Activated CD8-positive, alpha-beta T cell treated with anti-CD3 and anti-CD28 coated beads for 36 hours (primary cell): ENCODE measurements at regions not wholly inside any gene's neighbourhood (a gene's known extent, or its start where the extent isn't known, plus 50 kb on each side); places are given as distances from the start of the nearest gene placed in this dataset.

Source experiments
- ATAC-seq: fragments of 200-7000 bp; cut with Tn5 transposase; one replicate; pipeline ENCODE4 v1.10.0; 2021; ENCODE audit warnings: mild to moderate bottlenecking, moderate library complexity
- CTCF ChIA-PET: fragments of 350-600 bp; sonication (Branson Sonifier 250); formaldehyde crosslinking; loops from one replicate; lab custom pipeline; 2021; ENCODE audit warnings: antibody characterized with exemption; lab: Charles Lee
- POLR2A ChIA-PET: fragments of 350-600 bp; sonication (Branson Sonifier 250); formaldehyde crosslinking; loops from one replicate; lab custom pipeline; 2021; ENCODE audit warnings: antibody characterized with exemption; lab: Charles Lee
- DNase-seq: peaks from one replicate; pipeline ENCODE4 v3.0.0-alpha.2; 2020
- H3K27ac Mint-ChIP-seq: one replicate; pipeline ENCODE4 v1.8.0; 2021; ENCODE audit warnings: mild to moderate bottlenecking, mixed read lengths
- H3K27me3 Mint-ChIP-seq: one replicate; pipeline ENCODE4 v1.8.0; 2021; ENCODE audit warnings: mixed read lengths
- H3K36me3 Mint-ChIP-seq: one replicate; pipeline ENCODE4 v1.8.0; 2021; ENCODE audit warnings: low read depth, mixed read lengths
- H3K4me1 Mint-ChIP-seq: one replicate; pipeline ENCODE4 v1.8.0; 2021; ENCODE audit warnings: low read depth, mixed read lengths
- H3K4me3 Mint-ChIP-seq: one replicate; pipeline ENCODE4 v1.8.0; 2021; ENCODE audit warnings: mild to moderate bottlenecking, moderate library complexity, mixed read lengths
- H3K9me3 Mint-ChIP-seq: one replicate; pipeline ENCODE4 v1.8.0; 2021; ENCODE audit warnings: mixed read lengths
- CTCF ChIP-seq: fragments of 200-600 bp; IDR thresholded peaks from one replicate; pipeline ENCODE4 v1.8.0; 2022; ENCODE audit warnings: antibody characterized with exemption, mild to moderate bottlenecking
- intact Hi-C: fragments of 100-400 bp; cut with micrococcal nuclease; formaldehyde crosslinking; loops from one replicate; pipeline ENCODE4 v1.10.0; 2022

GRCh38 chr1:67601539-67601938 lies 83.5 kb upstream of the GADD45A start:
- no peak for ATAC-seq
- Mint-ChIP-seq H3K4me3 (no peak overlapping the region), H3K9me3 (no peaks in the 10 kb centered on the region), H3K27me3 (peaks cover 7% of the 10 kb centered on the region), H3K27ac (no peak overlapping the region), H3K36me3 (no peaks in the 10 kb centered on the region), H3K4me1 (no peaks in the 10 kb centered on the region)
- no peak for TF ChIP-seq CTCF
- intact Hi-C loops: no loop called here
- POLR2A ChIA-PET: no interaction called here
- CTCF ChIA-PET: no interaction called here
- DNase-seq: no peak

- Mint-ChIP-seq H3K27me3 (peaks cover 7% of the 10 kb centered on the region), H3K4me1 (no peaks in the 10 kb centered on the region), H3K9me3 (no peaks in the 10 kb centered on the region), H3K27ac (no peak overlapping the region), H3K4me3 (no peak overlapping the region), H3K36me3 (no peaks in the 10 kb centered on the region)
- intact Hi-C loops: no loop called here
- no peak for DNase-seq
- ATAC-seq: no peak
- TF ChIP-seq CTCF: no peak
- ChIA-PET POLR2A (no interaction called here), CTCF (no interaction called here)
These were observed 83.0 kb upstream of the GADD45A start for GRCh38 chr1:67601955-67602354.

- DNase-seq (no peak), ATAC-seq (no peak)
- no peak overlapping the region for H3K4me3 Mint-ChIP-seq
- intact Hi-C loops: no loop called here
- no peaks in the 10 kb centered on the region for H3K36me3 Mint-ChIP-seq
- no peak overlapping the region for H3K27ac Mint-ChIP-seq
- no peak for TF ChIP-seq CTCF
- CTCF ChIA-PET: interaction anchor here (1.2 to 1.7 kb wide), 2 partner anchors 72 to 155 kb away, joined by 4 to 5 read pairs; no protein-coding TSS in a partner anchor
- H3K9me3 Mint-ChIP-seq: no peaks in the 10 kb centered on the region
- POLR2A ChIA-PET: no interaction called here
- H3K27me3 Mint-ChIP-seq: peaks cover 7% of the 10 kb centered on the region
- peaks cover 6% of the 10 kb centered on the region for H3K4me1 Mint-ChIP-seq
These were observed 80.2 kb upstream of the GADD45A start for GRCh38 chr1:67604778-67605177.

- H3K27me3 Mint-ChIP-seq: peaks cover 7% of the 10 kb centered on the region
- POLR2A ChIA-PET: no interaction called here
- H3K4me1 Mint-ChIP-seq: peaks cover 6% of the 10 kb centered on the region
- no peak overlapping the region for H3K4me3 Mint-ChIP-seq
- no peaks in the 10 kb centered on the region for H3K9me3 Mint-ChIP-seq
- no peak for DNase-seq
- no peaks in the 10 kb centered on the region for H3K36me3 Mint-ChIP-seq
- CTCF ChIA-PET: interaction anchor here (1.2 to 1.7 kb wide), 2 partner anchors 73 to 155 kb away, joined by 4 to 5 read pairs; no protein-coding TSS in a partner anchor
- no peak for TF ChIP-seq CTCF
- no peak for ATAC-seq
- no peak overlapping the region for H3K27ac Mint-ChIP-seq
- intact Hi-C loops: no loop called here
These were observed 79.7 kb upstream of the GADD45A start for GRCh38 chr1:67605209-67605780.

GRCh38 chr1:67607286-67607685 lies 77.7 kb upstream of the GADD45A start:
- H3K4me3 Mint-ChIP-seq: no peak overlapping the region
- ChIA-PET CTCF (interaction anchor here (1.6 to 2.0 kb wide), 2 partner anchors 46 to 153 kb away, joined by 5 read pairs; no protein-coding TSS in a partner anchor), POLR2A (no interaction called here)
- TF ChIP-seq CTCF: no peak
- ATAC-seq (no peak), DNase-seq (no peak)
- intact Hi-C loops: no loop called here
- no peak overlapping the region for H3K27ac Mint-ChIP-seq
- no peaks in the 10 kb centered on the region for H3K36me3 Mint-ChIP-seq
- H3K27me3 Mint-ChIP-seq: peaks cover 5% of the 10 kb centered on the region
- H3K9me3 Mint-ChIP-seq: no peaks in the 10 kb centered on the region
- peaks cover 6% of the 10 kb centered on the region for H3K4me1 Mint-ChIP-seq
